ENCODE measurements at regions not wholly inside any gene's neighbourhood (a gene's known extent, or its start where the extent isn't known, plus 50 kb on each side); places are given as distances from the start of the nearest gene placed in this dataset.

DNA sequence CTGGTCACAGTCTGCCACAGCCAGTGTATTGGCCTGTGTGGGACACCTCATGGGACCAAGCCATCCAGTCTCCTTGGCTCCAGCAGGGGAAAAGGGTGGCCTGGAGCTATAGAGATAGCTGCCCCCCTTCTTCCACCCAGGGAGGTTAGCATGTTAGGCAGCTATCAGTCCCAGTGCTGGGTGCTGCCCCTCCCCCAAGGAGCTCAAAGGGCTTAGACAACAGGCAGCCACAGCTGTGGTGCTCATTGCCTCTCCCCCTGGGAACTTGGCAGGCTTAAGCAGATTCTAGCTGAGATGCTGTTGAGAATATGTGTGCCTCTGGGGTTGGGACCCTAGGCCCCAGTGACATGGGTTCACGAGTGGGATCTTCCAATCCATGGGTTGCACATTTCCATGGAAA, 226.0 kb upstream of the PTGER4 start:
- TF ChIP-seq, protein P1, sequence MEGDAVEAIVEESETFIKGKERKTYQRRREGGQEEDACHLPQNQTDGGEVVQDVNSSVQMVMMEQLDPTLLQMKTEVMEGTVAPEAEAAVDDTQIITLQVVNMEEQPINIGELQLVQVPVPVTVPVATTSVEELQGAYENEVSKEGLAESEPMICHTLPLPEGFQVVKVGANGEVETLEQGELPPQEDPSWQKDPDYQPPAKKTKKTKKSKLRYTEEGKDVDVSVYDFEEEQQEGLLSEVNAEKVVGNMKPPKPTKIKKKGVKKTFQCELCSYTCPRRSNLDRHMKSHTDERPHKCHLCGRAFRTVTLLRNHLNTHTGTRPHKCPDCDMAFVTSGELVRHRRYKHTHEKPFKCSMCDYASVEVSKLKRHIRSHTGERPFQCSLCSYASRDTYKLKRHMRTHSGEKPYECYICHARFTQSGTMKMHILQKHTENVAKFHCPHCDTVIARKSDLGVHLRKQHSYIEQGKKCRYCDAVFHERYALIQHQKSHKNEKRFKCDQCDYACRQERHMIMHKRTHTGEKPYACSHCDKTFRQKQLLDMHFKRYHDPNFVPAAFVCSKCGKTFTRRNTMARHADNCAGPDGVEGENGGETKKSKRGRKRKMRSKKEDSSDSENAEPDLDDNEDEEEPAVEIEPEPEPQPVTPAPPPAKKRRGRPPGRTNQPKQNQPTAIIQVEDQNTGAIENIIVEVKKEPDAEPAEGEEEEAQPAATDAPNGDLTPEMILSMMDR (IDR thresholded peaks at IDR 0.05; ENCODE audit: insufficient read depth, low read length, poor library complexity, severe bottlenecking): no peak
- no peak for DNase-seq (ENCODE audit: extremely low read depth, insufficient read length)
- Histone ChIP-seq H3K27me3 (replicated peaks; ENCODE audit: control insufficient read depth, insufficient read depth, low read length) (no peaks in the 10 kb centered on the region), H3K36me3 (ENCODE audit: control insufficient read depth, insufficient read depth, low read length) (no peaks in the 10 kb centered on the region), H3K4me3 (replicated peaks; ENCODE audit: low read depth, low read length) (no peak overlapping the region)

DNA sequence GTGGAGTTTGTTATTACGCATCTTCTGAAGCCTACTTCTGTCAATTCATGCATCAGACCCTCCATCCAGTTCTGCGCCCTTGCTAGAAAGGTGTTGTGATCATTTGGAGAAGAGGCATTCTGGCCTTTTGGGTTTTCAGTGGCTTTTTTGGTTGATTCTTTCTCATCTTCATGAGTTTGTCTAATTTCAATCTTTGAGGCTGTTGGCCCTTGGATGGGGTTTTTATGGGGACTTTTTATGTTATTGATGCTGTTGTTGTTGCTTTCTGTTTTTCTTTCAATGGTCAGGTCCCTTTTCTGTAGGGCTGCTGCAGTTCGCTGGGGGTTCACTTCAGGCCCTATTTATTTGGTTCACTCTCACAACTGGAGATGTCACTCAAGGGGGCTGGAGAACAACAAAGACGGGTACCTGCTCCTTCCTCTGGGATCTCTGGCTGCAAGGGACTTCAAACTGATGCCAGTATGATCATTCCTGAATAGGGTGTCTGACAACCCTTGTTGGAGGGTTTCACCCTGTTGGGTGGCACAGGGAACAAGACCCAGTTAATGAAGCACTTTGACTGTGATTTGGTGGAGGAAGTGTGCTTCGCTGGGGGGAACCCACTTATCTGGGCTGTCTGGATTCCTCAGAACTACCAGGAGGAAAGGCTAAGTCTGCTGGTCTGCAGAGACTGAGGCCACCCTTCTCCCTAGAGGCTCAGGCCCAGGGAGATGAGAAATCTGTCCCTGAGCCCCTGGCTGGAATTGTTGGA, 226.7 kb upstream of the PTGER4 start:
- Histone ChIP-seq H3K36me3 (ENCODE audit: control insufficient read depth, insufficient read depth, low read length) (no peaks in the 10 kb centered on the region), H3K27me3 (replicated peaks; ENCODE audit: control insufficient read depth, insufficient read depth, low read length) (no peaks in the 10 kb centered on the region), H3K4me3 (replicated peaks; ENCODE audit: low read depth, low read length) (no peak overlapping the region)
- DNase-seq (ENCODE audit: extremely low read depth, insufficient read length): no peak
- TF ChIP-seq, protein P1 (IDR thresholded peaks at IDR 0.05; ENCODE audit: insufficient read depth, low read length, poor library complexity, severe bottlenecking): no peak

DNA sequence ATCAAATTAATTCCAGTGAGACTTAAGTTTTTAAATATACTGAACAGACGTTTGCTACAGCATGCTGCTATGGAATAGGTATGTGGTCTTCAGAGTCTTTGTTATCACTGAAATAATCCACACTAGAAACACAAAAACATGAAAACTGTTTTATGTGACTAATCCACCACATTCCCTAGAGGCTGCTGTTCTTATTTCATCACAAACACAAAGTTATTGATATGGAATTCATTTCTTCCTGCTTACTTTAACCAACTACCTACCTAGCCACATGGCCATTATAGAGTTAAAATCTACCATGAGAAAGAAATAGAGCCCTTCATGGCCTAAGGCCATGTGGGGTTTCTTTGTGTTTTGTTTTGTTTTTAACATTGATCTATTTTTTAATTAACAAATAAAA, 232.3 kb upstream of the PTGER4 start:
- Histone ChIP-seq H3K4me3 (replicated peaks; ENCODE audit: low read depth, low read length) (no peak overlapping the region), H3K27me3 (replicated peaks; ENCODE audit: control insufficient read depth, insufficient read depth, low read length) (no peaks in the 10 kb centered on the region), H3K36me3 (ENCODE audit: control insufficient read depth, insufficient read depth, low read length) (no peaks in the 10 kb centered on the region)
- no peak for DNase-seq (ENCODE audit: extremely low read depth, insufficient read length)
- TF ChIP-seq, protein P1 (IDR thresholded peaks at IDR 0.05; ENCODE audit: insufficient read depth, low read length, poor library complexity, severe bottlenecking): no peak

DNA sequence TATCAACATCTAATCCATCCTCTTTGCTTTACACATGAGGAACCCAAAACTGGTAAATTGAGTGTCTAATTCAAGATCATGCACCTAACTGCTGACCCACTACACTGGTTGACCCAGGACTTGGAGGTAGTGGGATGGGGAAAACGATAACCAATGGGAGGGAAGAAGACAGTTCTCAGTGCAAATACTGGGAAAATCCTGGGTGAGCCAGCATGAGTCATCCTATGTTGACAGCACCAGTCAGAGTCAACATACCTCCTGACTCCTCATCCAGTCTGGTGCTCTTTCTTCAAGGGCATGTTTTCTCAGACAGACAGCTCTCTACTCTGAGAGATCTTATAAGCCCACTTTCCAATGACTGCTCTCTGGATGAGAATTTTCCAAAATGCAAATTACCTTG, 232.8 kb upstream of the PTGER4 start:
- TF ChIP-seq, protein P1 (IDR thresholded peaks at IDR 0.05; ENCODE audit: insufficient read depth, low read length, poor library complexity, severe bottlenecking): no peak
- no peak for DNase-seq (ENCODE audit: extremely low read depth, insufficient read length)
- no peak overlapping the region for H3K4me3 ChIP-seq (replicated peaks; ENCODE audit: low read depth, low read length)
- no peaks in the 10 kb centered on the region for H3K27me3 ChIP-seq (replicated peaks; ENCODE audit: control insufficient read depth, insufficient read depth, low read length)
- H3K36me3 ChIP-seq (ENCODE audit: control insufficient read depth, insufficient read depth, low read length): no peaks in the 10 kb centered on the region

DNA sequence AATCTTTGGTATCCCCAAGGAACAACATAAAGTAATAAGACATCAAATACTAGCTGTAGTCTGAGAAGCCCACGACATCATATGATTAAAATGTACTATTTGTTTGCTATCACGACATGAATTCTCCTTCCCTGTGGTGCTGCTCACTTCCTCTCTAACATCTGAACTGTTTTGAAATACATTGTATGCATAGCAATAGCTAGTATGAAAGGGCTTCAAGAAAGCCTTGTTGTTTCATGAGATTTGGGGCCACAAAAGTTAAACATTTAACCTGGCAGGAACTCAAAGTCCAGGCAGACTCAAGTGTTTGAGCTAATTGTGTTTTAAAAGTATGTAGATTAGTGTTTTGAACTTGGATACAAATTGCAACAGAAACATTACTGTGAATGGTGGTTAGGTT, 237.4 kb upstream of the PTGER4 start:
- DNase-seq (ENCODE audit: extremely low read depth, insufficient read length): no peak
- Histone ChIP-seq H3K36me3 (ENCODE audit: control insufficient read depth, insufficient read depth, low read length) (no peaks in the 10 kb centered on the region), H3K27me3 (replicated peaks; ENCODE audit: control insufficient read depth, insufficient read depth, low read length) (no peaks in the 10 kb centered on the region), H3K4me3 (replicated peaks; ENCODE audit: low read depth, low read length) (no peak overlapping the region)
- TF ChIP-seq, protein P1 (IDR thresholded peaks at IDR 0.05; ENCODE audit: insufficient read depth, low read length, poor library complexity, severe bottlenecking): no peak

DNA sequence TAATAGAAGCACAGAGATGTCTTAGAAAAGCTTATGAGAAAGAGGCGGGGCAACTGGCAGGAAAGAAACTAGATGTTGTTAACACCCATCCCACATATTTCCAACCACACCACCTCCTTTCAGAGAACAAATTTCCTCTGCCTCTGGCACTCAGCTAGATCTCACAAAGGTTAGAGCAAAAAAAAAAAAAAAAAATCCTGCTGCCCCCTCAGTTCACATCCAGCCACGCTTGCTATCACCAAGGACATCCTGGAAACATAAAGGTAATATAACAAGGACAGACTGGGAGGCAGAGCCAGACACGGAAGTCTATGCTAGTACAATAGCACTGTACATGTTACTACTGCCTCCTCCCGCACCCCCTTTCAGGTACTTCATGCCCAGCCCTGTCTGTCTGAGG, 238.0 kb upstream of the PTGER4 start:
- DNase-seq (ENCODE audit: extremely low read depth, insufficient read length): no peak
- TF ChIP-seq, protein P1 (IDR thresholded peaks at IDR 0.05; ENCODE audit: insufficient read depth, low read length, poor library complexity, severe bottlenecking): no peak
- no peaks in the 10 kb centered on the region for H3K36me3 ChIP-seq (ENCODE audit: control insufficient read depth, insufficient read depth, low read length)
- no peaks in the 10 kb centered on the region for H3K27me3 ChIP-seq (replicated peaks; ENCODE audit: control insufficient read depth, insufficient read depth, low read length)
- H3K4me3 ChIP-seq (replicated peaks; ENCODE audit: low read depth, low read length): no peak overlapping the region
